ENCODE measurements at regions not wholly inside any gene's neighbourhood (a gene's known extent, or its start where the extent isn't known, plus 50 kb on each side); places are given as distances from the start of the nearest gene placed in this dataset.

- TF ChIP-seq CTCF (IDR thresholded peaks at IDR 0.05) = no peak
- H3K27me3 Mint-ChIP-seq (ENCODE audit: low read depth, poor library complexity) = no peaks in the 10 kb centered on the region
- no peak overlapping the region for H3K4me3 Mint-ChIP-seq
- no peak for DNase-seq
- H3K27ac Mint-ChIP-seq = no peak overlapping the region
- H3K9me3 Mint-ChIP-seq = no peaks in the 10 kb centered on the region
- H3K36me3 Mint-ChIP-seq (ENCODE audit: low read depth) = no peaks in the 10 kb centered on the region
- no peaks in the 10 kb centered on the region for H3K4me1 Mint-ChIP-seq
These were observed 402.3 kb upstream of the SLITRK6 start for GRCh38 chr13:86201477-86201876.

GRCh38 chr13:86193281-86193680 is 394.1 kb upstream of the SLITRK6 start:
- Mint-ChIP-seq H3K27ac (no peak overlapping the region), H3K36me3 (ENCODE audit: low read depth) (no peaks in the 10 kb centered on the region), H3K4me3 (no peak overlapping the region), H3K9me3 (no peaks in the 10 kb centered on the region), H3K27me3 (ENCODE audit: low read depth, poor library complexity) (no peaks in the 10 kb centered on the region), H3K4me1 (no peaks in the 10 kb centered on the region)
- peak; percentile 38 for DNase-seq
- no peak for TF ChIP-seq CTCF (IDR thresholded peaks at IDR 0.05)

- no peak for DNase-seq
- no peak overlapping the region for H3K27ac Mint-ChIP-seq
- no peak overlapping the region for H3K4me3 Mint-ChIP-seq
- TF ChIP-seq CTCF (IDR thresholded peaks at IDR 0.05) = no peak
- H3K9me3 Mint-ChIP-seq = no peaks in the 10 kb centered on the region
- H3K36me3 Mint-ChIP-seq (ENCODE audit: low read depth) = no peaks in the 10 kb centered on the region
- no peaks in the 10 kb centered on the region for H3K4me1 Mint-ChIP-seq
- H3K27me3 Mint-ChIP-seq (ENCODE audit: low read depth, poor library complexity) = no peaks in the 10 kb centered on the region
These were observed 389.0 kb upstream of the SLITRK6 start for GRCh38 chr13:86188170-86188569.

GRCh38 chr13:86185636-86186035 is 386.4 kb upstream of the SLITRK6 start:
- H3K27ac Mint-ChIP-seq = no peak overlapping the region
- no peaks in the 10 kb centered on the region for H3K9me3 Mint-ChIP-seq
- DNase-seq = no peak
- H3K4me1 Mint-ChIP-seq = no peaks in the 10 kb centered on the region
- no peaks in the 10 kb centered on the region for H3K27me3 Mint-ChIP-seq (ENCODE audit: low read depth, poor library complexity)
- TF ChIP-seq CTCF (IDR thresholded peaks at IDR 0.05) = no peak
- no peak overlapping the region for H3K4me3 Mint-ChIP-seq
- no peaks in the 10 kb centered on the region for H3K36me3 Mint-ChIP-seq (ENCODE audit: low read depth)

- Mint-ChIP-seq H3K36me3 (ENCODE audit: low read depth) (no peaks in the 10 kb centered on the region), H3K27ac (no peak overlapping the region), H3K27me3 (ENCODE audit: low read depth, poor library complexity) (no peaks in the 10 kb centered on the region), H3K9me3 (no peaks in the 10 kb centered on the region), H3K4me3 (no peak overlapping the region), H3K4me1 (no peaks in the 10 kb centered on the region)
- TF ChIP-seq CTCF (IDR thresholded peaks at IDR 0.05) = no peak
- no peak for DNase-seq
These were observed 385.9 kb upstream of the SLITRK6 start for GRCh38 chr13:86185107-86185506.

GRCh38 chr13:86174622-86175021 is 375.4 kb upstream of the SLITRK6 start:
- Mint-ChIP-seq H3K4me1 (no peaks in the 10 kb centered on the region), H3K27me3 (ENCODE audit: low read depth, poor library complexity) (no peaks in the 10 kb centered on the region), H3K27ac (no peak overlapping the region), H3K9me3 (no peaks in the 10 kb centered on the region), H3K36me3 (ENCODE audit: low read depth) (no peaks in the 10 kb centered on the region), H3K4me3 (no peak overlapping the region)
- DNase-seq = no peak
- no peak for TF ChIP-seq CTCF (IDR thresholded peaks at IDR 0.05)
